Neuronal stem cell (in vitro differentiated cells): ENCODE measurements at regions not wholly inside any gene's neighbourhood (a gene's known extent, or its start where the extent isn't known, plus 50 kb on each side); places are given as distances from the start of the nearest gene placed in this dataset.

Experiments
- DNase-seq: peaks from one replicate; pipeline ENCODE4 v3.0.0-alpha.2; 2013; ENCODE audit warnings: low spot score
- H2AFZ ChIP-seq: one replicate; pipeline ENCODE4 v1.6.1; 2013; ENCODE audit warnings: mild to moderate bottlenecking, low read length, inconsistent platforms
- H2AK5ac ChIP-seq: 2 replicates; pipeline ENCODE4 v1.6.1; 2013; ENCODE audit warnings: low read depth, mild to moderate bottlenecking, inconsistent platforms, low read length, moderate library complexity, mixed read lengths
- H2BK120ac ChIP-seq: 2 replicates; pipeline ENCODE4 v1.6.1; 2013; ENCODE audit warnings: low read depth, mild to moderate bottlenecking, inconsistent platforms, low read length, moderate library complexity, mixed read lengths
- H2BK12ac ChIP-seq: one replicate; pipeline ENCODE4 v1.6.1; 2013; ENCODE audit warnings: low read length, inconsistent platforms
- H2BK15ac ChIP-seq: 2 replicates; pipeline ENCODE4 v1.6.1; 2013; ENCODE audit warnings: mild to moderate bottlenecking, low read length, inconsistent platforms, mixed read lengths
- H2BK5ac ChIP-seq: one replicate; pipeline ENCODE4 v1.6.1; 2013; ENCODE audit warnings: inconsistent platforms, mild to moderate bottlenecking, low read length, moderate library complexity
- H3K14ac ChIP-seq: one replicate; pipeline ENCODE4 v1.6.1; 2013; ENCODE audit warnings: low read length, inconsistent platforms
- H3K18ac ChIP-seq: 2 replicates; pipeline ENCODE4 v1.6.1; 2013; ENCODE audit warnings: low read length, inconsistent platforms
- H3K23ac ChIP-seq: 2 replicates; pipeline ENCODE4 v1.6.1; 2013; ENCODE audit warnings: low read depth, mild to moderate bottlenecking, mixed read lengths, low read length, inconsistent platforms; ENCODE audit not compliant: poor library complexity
- H3K27ac ChIP-seq: replicated peaks from 3 replicates; pipeline ENCODE4 v1.5.1; 2013; ENCODE audit warnings: low read length, inconsistent platforms
- H3K27me3 ChIP-seq, 3 experiments: 2 replicates each; pipeline ENCODE4 v1.6.1; 2013; ENCODE audit warnings: low read length in 3 of 3, mild to moderate bottlenecking in 2 of 3, inconsistent platforms in 1 of 3, low read depth in 1 of 3, mixed read lengths in 1 of 3, moderate library complexity in 1 of 3; ENCODE audit not compliant: control insufficient read depth in 3 of 3, insufficient read depth in 3 of 3
- H3K36me3 ChIP-seq, 2 donors: replicated peaks in 1 of 2; 2 replicates each; pipeline ENCODE4 v1.6.1; 2013; ENCODE audit warnings: low read length in 2 of 2; ENCODE audit not compliant: control insufficient read depth in 2 of 2, insufficient read depth in 2 of 2
- H3K4ac ChIP-seq: 2 replicates; pipeline ENCODE4 v1.6.1; 2013; ENCODE audit warnings: inconsistent platforms, mild to moderate bottlenecking, low read length, moderate library complexity
- H3K4me1 ChIP-seq, 2 donors: 1 replicate in 1 of 2; 2 replicates in 1 of 2; pipeline ENCODE4 v1.6.1; 2013; ENCODE audit warnings: low read length in 2 of 2, low read depth in 1 of 2; ENCODE audit not compliant: control insufficient read depth in 2 of 2, insufficient read depth in 1 of 2
- H3K4me2 ChIP-seq: one replicate; pipeline ENCODE4 v1.6.1; 2013; ENCODE audit warnings: mild to moderate bottlenecking, low read length, inconsistent platforms; ENCODE audit not compliant: insufficient read depth, poor library complexity, severe bottlenecking
- H3K4me3 ChIP-seq, 2 donors: 2 replicates each; pipeline ENCODE4 v1.5.1; 2013; ENCODE audit warnings: low read length in 2 of 2, mild to moderate bottlenecking in 2 of 2, inconsistent platforms in 1 of 2, moderate library complexity in 1 of 2
- H3K79me1 ChIP-seq: one replicate; pipeline ENCODE4 v1.6.1; 2013; ENCODE audit warnings: low read depth, mild to moderate bottlenecking, inconsistent platforms, low read length, moderate library complexity
- H3K9ac ChIP-seq: one replicate; pipeline ENCODE4 v1.6.1; 2013; ENCODE audit warnings: mild to moderate bottlenecking, low read depth, low read length, inconsistent platforms; ENCODE audit not compliant: poor library complexity
- H3K9me3 ChIP-seq, 2 donors: replicated peaks in 1 of 2; 2 replicates each; pipeline versions ENCODE3 to v1.6.1; 2013; ENCODE audit warnings: low read length in 2 of 2, mild to moderate bottlenecking in 2 of 2, inconsistent platforms in 1 of 2, low read depth in 1 of 2, mixed read lengths in 1 of 2, moderate library complexity in 1 of 2; ENCODE audit not compliant: control insufficient read depth in 2 of 2, insufficient read depth in 1 of 2
- H4K8ac ChIP-seq: one replicate; pipeline ENCODE4 v1.6.1; 2013; ENCODE audit warnings: low read depth, mild to moderate bottlenecking, inconsistent platforms, low read length, moderate library complexity
- H4K91ac ChIP-seq: one replicate; pipeline ENCODE4 v1.6.1; 2013; ENCODE audit warnings: low read length, low read depth, mild to moderate bottlenecking, inconsistent platforms; ENCODE audit not compliant: poor library complexity
- WGBS, 2 donors: extraction: QIAGEN DNeasy Blood & Tissue Kit; methylation state at CpG; one replicate each; pipeline ENCODE4 v1.1.7; 2013; ENCODE audit warnings: missing lambda C conversion rate in 2 of 2, mixed read lengths in 1 of 2; ENCODE audit not compliant: insufficient read length in 2 of 2, insufficient replicate concordance in 1 of 2; ENCODE audit errors: extremely low coverage in 2 of 2; 5-methylcytosine and 5-hydroxymethylcytosine counted together

DNA sequence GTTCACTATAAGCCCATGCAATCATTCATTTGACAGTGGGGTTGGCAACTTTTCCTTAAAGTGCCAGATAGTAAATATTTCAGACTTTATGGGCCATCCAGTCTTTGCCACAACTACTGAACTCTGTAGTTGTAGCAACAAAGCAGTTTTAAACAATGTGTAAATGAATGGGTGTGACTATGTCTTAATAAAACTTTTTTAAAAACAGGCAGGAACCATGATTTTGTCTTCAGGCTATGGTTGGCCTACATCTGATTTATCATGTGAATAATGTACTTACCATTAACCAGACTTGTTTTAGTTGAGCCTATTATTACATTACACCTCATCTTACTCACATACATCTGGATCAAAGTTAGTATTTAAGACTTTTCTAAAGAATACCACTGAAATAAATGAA, 361.6 kb downstream of the GABRG2 start:
- no peak overlapping the region for H3K4me2 ChIP-seq
- H2AK5ac ChIP-seq: no peak overlapping the region
- no peaks in the 10 kb centered on the region for H3K9me3 ChIP-seq
- no peak overlapping the region for H3K4me3 ChIP-seq
- DNase-seq: no peak
- no peak overlapping the region for H3K23ac ChIP-seq
- H3K18ac ChIP-seq: no peak overlapping the region
- H2AFZ ChIP-seq: no peak overlapping the region
- no peak overlapping the region for H3K4ac ChIP-seq
- no peak overlapping the region for H2BK12ac ChIP-seq
- H3K4me1 ChIP-seq: no peaks in the 10 kb centered on the region
- no peak overlapping the region for H4K8ac ChIP-seq
- no peaks in the 10 kb centered on the region for H3K79me1 ChIP-seq
- H2BK5ac ChIP-seq: no peak overlapping the region
- no peak overlapping the region for H2BK120ac ChIP-seq
- H3K9ac ChIP-seq: no peak overlapping the region
- H3K36me3 ChIP-seq: no peaks in the 10 kb centered on the region
- H3K27ac ChIP-seq: no peak overlapping the region
- no peak overlapping the region for H4K91ac ChIP-seq
- H3K27me3 ChIP-seq: no peaks in the 10 kb centered on the region
- H3K14ac ChIP-seq: no peak overlapping the region
- no peak overlapping the region for H2BK15ac ChIP-seq

DNA sequence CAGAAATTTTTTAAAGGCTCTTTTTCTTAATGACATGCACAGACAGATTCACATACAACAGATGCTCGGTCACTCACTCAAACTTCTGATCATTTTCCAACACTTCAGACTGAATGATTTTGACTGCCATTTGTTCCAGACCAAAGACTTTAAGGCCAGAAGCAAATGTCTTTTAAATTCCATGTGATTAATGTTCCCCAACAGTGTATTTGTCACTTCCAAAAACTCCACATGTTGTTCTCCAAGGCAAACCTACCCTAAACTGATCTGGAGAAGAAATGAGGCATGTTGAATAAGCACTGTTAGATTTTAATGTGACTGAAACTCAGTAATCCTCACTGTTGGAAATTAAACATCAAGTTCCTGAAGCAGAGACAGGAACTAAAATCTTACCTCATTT, 366.7 kb downstream of the GABRG2 start:
- Histone ChIP-seq H2BK5ac (no peak overlapping the region), H3K14ac (no peak overlapping the region), H4K8ac (no peak overlapping the region), H3K23ac (no peak overlapping the region), H3K4ac (no peak overlapping the region), H3K27ac (no peak overlapping the region), H3K9me3 (no peaks in the 10 kb centered on the region), H3K4me2 (no peak overlapping the region), H2AK5ac (no peak overlapping the region), H3K79me1 (no peaks in the 10 kb centered on the region), H2BK15ac (no peak overlapping the region), H4K91ac (no peak overlapping the region), H2AFZ (no peak overlapping the region), H3K9ac (no peak overlapping the region), H2BK12ac (no peak overlapping the region), H3K4me1 (no peaks in the 10 kb centered on the region), H3K36me3 (no peaks in the 10 kb centered on the region), H3K27me3 (no peaks in the 10 kb centered on the region), H3K4me3 (no peak overlapping the region), H3K18ac (no peak overlapping the region), H2BK120ac (no peak overlapping the region)
- no peak for DNase-seq
- no CpG with 5 or more reads among the region's 1 CpG for WGBS, 2 donors

- Histone ChIP-seq H3K23ac (no peak overlapping the region), H3K4me3 (no peak overlapping the region), H3K9ac (no peak overlapping the region), H3K79me1 (no peaks in the 10 kb centered on the region), H2AFZ (no peak overlapping the region), H3K27ac (no peak overlapping the region), H2BK120ac (no peak overlapping the region), H2BK15ac (no peak overlapping the region), H3K18ac (no peak overlapping the region), H4K91ac (no peak overlapping the region), H3K4me1 (no peaks in the 10 kb centered on the region), H3K36me3 (no peaks in the 10 kb centered on the region), H3K4ac (no peak overlapping the region), H3K9me3 (no peaks in the 10 kb centered on the region), H3K4me2 (no peak overlapping the region), H2BK5ac (no peak overlapping the region), H2AK5ac (no peak overlapping the region), H3K27me3 (no peaks in the 10 kb centered on the region), H2BK12ac (no peak overlapping the region), H4K8ac (no peak overlapping the region), H3K14ac (no peak overlapping the region)
- WGBS, 2 donors: no CpG with 5 or more reads among the region's 2 CpGs
- no peak for DNase-seq
These were observed 368.5 kb downstream of the GABRG2 start for GRCh38 chr5:162436055-162436454.

DNA sequence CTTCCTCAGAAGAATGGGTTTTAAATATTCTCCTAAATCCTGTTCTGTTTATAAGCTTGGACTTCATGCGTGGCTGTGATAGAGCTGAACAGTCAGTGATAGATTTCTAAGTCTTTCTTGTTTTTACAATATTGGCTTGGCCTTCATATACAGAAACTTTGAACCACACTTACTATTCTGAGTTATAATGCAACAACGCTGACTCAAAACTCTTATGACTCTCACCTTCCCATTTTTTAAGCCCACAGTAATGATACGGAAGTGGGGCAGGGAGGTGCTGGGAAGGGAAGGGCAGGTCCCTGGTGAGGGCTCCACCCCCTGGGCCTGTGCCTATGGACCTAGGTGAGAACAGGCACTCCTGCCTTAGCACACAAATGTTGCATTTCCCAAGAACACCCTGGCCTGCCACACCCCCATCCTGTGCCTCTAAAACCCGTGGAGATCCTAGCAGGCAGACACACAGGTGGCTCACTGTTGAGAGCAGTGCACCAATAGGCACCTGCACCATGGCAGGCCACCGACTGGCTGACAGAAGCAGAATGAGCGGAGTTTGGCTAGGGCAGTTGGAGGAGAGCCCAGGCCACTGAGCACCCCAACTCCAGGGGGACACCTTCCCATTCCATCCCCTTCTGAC, 376.7 kb downstream of the GABRG2 start:
- no peak overlapping the region for H2BK15ac ChIP-seq
- H3K23ac ChIP-seq: peak overlapping the region; percentile 23
- no peak overlapping the region for H3K4me3 ChIP-seq
- no peaks in the 10 kb centered on the region for H3K36me3 ChIP-seq
- peak overlapping the region; percentile 90 for H2BK12ac ChIP-seq
- H3K27me3 ChIP-seq: no peaks in the 10 kb centered on the region
- WGBS, 2 donors: no CpG with 5 or more reads among the region's 6 CpGs
- H3K4ac ChIP-seq: peak overlapping the region; percentile 37
- no peak overlapping the region for H2AFZ ChIP-seq
- H3K4me2 ChIP-seq: no peak overlapping the region
- H4K91ac ChIP-seq: no peak overlapping the region
- H2BK5ac ChIP-seq: no peak overlapping the region
- H2AK5ac ChIP-seq: no peak overlapping the region
- no peak overlapping the region for H3K9ac ChIP-seq
- H3K4me1 ChIP-seq: no peaks in the 10 kb centered on the region
- no peak overlapping the region for H2BK120ac ChIP-seq
- peak overlapping the region; percentile 58 for H3K18ac ChIP-seq
- no peak overlapping the region for H3K14ac ChIP-seq
- no peak for DNase-seq
- H4K8ac ChIP-seq: peak overlapping the region; percentile 74
- no peaks in the 10 kb centered on the region for H3K79me1 ChIP-seq
- H3K27ac ChIP-seq: no peak overlapping the region
- H3K9me3 ChIP-seq: no peaks in the 10 kb centered on the region
